ENCODE measurements at regions not wholly inside any gene's neighbourhood (a gene's known extent, or its start where the extent isn't known, plus 50 kb on each side); places are given as distances from the start of the nearest gene placed in this dataset.

- DNase-seq (ENCODE audit: low read depth, low spot score), result no peak
- TF ChIP-seq CTCF (IDR thresholded peaks at IDR 0.05; ENCODE audit: low read depth, low read length), result no peak
- in situ Hi-C loops (cut with HindIII; ENCODE audit: low sequenced_read_pairs), result no loop called here
- no peak overlapping the region for H3K4me3 ChIP-seq (ENCODE audit: low read depth, low read length)
Measured at GRCh38 chr3:162994165-162994564, 1497.6 kb downstream of the OTOL1 start.

- no peak for DNase-seq (ENCODE audit: low read depth, low spot score)
- in situ Hi-C loops (cut with HindIII; ENCODE audit: low sequenced_read_pairs), result no loop called here
- no peak for TF ChIP-seq CTCF (IDR thresholded peaks at IDR 0.05; ENCODE audit: low read depth, low read length)
- H3K4me3 ChIP-seq (ENCODE audit: low read depth, low read length), result no peak overlapping the region
Measured at GRCh38 chr3:162996368-162996767, 1499.8 kb downstream of the OTOL1 start.

- no peak overlapping the region for H3K4me3 ChIP-seq (ENCODE audit: low read depth, low read length)
- TF ChIP-seq CTCF (IDR thresholded peaks at IDR 0.05; ENCODE audit: low read depth, low read length), result no peak
- in situ Hi-C loops (cut with HindIII; ENCODE audit: low sequenced_read_pairs), result no loop called here
- no peak for DNase-seq (ENCODE audit: low read depth, low spot score)
Measured at GRCh38 chr3:162998205-162998604, 1501.6 kb downstream of the OTOL1 start.

GRCh38 chr3:163011596-163011995 lies 1515.0 kb downstream of the OTOL1 start:
- H3K4me3 ChIP-seq (ENCODE audit: low read depth, low read length), result no peak overlapping the region
- DNase-seq (ENCODE audit: low read depth, low spot score), result no peak
- no peak for TF ChIP-seq CTCF (IDR thresholded peaks at IDR 0.05; ENCODE audit: low read depth, low read length)
- in situ Hi-C loops (cut with HindIII; ENCODE audit: low sequenced_read_pairs), result no loop called here

- in situ Hi-C loops (cut with HindIII; ENCODE audit: low sequenced_read_pairs), result no loop called here
- H3K4me3 ChIP-seq (ENCODE audit: low read depth, low read length), result no peak overlapping the region
- no peak for TF ChIP-seq CTCF (IDR thresholded peaks at IDR 0.05; ENCODE audit: low read depth, low read length)
- no peak for DNase-seq (ENCODE audit: low read depth, low spot score)
Measured at GRCh38 chr3:163016251-163016650, 1519.6 kb downstream of the OTOL1 start.

- TF ChIP-seq CTCF (IDR thresholded peaks at IDR 0.05; ENCODE audit: low read depth, low read length), result no peak
- in situ Hi-C loops (cut with HindIII; ENCODE audit: low sequenced_read_pairs), result no loop called here
- no peak for DNase-seq (ENCODE audit: low read depth, low spot score)
- H3K4me3 ChIP-seq (ENCODE audit: low read depth, low read length), result no peak overlapping the region
Measured at GRCh38 chr3:163018067-163018466, 1521.5 kb downstream of the OTOL1 start.

GRCh38 chr3:163018664-163019063 lies 1522.1 kb downstream of the OTOL1 start:
- no peak overlapping the region for H3K4me3 ChIP-seq (ENCODE audit: low read depth, low read length)
- no peak for DNase-seq (ENCODE audit: low read depth, low spot score)
- in situ Hi-C loops (cut with HindIII; ENCODE audit: low sequenced_read_pairs), result no loop called here
- no peak for TF ChIP-seq CTCF (IDR thresholded peaks at IDR 0.05; ENCODE audit: low read depth, low read length)

All from astrocyte of the spinal cord (primary cell).